NCI-H1930 (cell line): ENCODE measurements at regions not wholly inside any gene's neighbourhood (a gene's known extent, or its start where the extent isn't known, plus 50 kb on each side); places are given as distances from the start of the nearest gene placed in this dataset.
"Not testable (repeated sequence)": the region's sequence is repeated elsewhere in the genome, so short reads cannot be mapped to it uniquely, and the experiment has no call there.

Experiments used
- DNase-seq, 2 experiments: peaks; one replicate each; lab custom pipeline; 2025; lab: John Stamatoyannopoulos, UW

GRCh38 chr12:85425926-85426325 lies 145.9 kb downstream of the ALX1 start:
- DNase-seq = no peak

GRCh38 chr12:85433148-85433547 lies 153.1 kb downstream of the ALX1 start:
- DNase-seq = not testable (repeated sequence)

GRCh38 chr12:85440271-85440670 lies 160.3 kb downstream of the ALX1 start:
- DNase-seq = no peak

- no peak for DNase-seq
These were observed 161.0 kb downstream of the ALX1 start for GRCh38 chr12:85441025-85441424.

GRCh38 chr12:85441741-85442140 lies 161.7 kb downstream of the ALX1 start:
- no peak for DNase-seq

GRCh38 chr12:85445060-85445938 lies 165.3 kb downstream of the ALX1 start:
- DNase-seq = no peak

GRCh38 chr12:85448031-85448430 lies 168.0 kb downstream of the ALX1 start:
- DNase-seq = no peak

GRCh38 chr12:85448548-85449139 lies 168.6 kb downstream of the ALX1 start:
- DNase-seq = peak in 1 of 2 experiments; percentile 4

- DNase-seq = no peak
These were observed 177.0 kb downstream of the ALX1 start for GRCh38 chr12:85457016-85457415.

GRCh38 chr12:85461127-85461526 lies 181.1 kb downstream of the ALX1 start:
- DNase-seq = no peak

- no peak for DNase-seq
These were observed 182.9 kb downstream of the ALX1 start for GRCh38 chr12:85462888-85463287.

- DNase-seq = no peak
These were observed 186.9 kb downstream of the ALX1 start for GRCh38 chr12:85466890-85467289.

- DNase-seq = no peak
These were observed 188.5 kb downstream of the ALX1 start for GRCh38 chr12:85468356-85469157.

- not testable (repeated sequence) for DNase-seq
These were observed 189.4 kb downstream of the ALX1 start for GRCh38 chr12:85469158-85470086.

GRCh38 chr12:85475277-85475676 lies 195.3 kb downstream of the ALX1 start:
- not testable (repeated sequence) for DNase-seq

GRCh38 chr12:85476756-85477155 lies 196.7 kb downstream of the ALX1 start:
- no peak for DNase-seq

GRCh38 chr12:85484387-85484786 lies 204.4 kb downstream of the ALX1 start:
- DNase-seq = no peak

GRCh38 chr12:85489194-85489593 lies 209.2 kb downstream of the ALX1 start:
- DNase-seq = peak; percentile 47 to 76

GRCh38 chr12:85504164-85504563 lies 224.1 kb downstream of the ALX1 start:
- DNase-seq = no peak

- DNase-seq = no peak
These were observed 224.6 kb downstream of the ALX1 start for GRCh38 chr12:85504624-85505023.

- DNase-seq = no peak
These were observed 227.4 kb downstream of the ALX1 start for GRCh38 chr12:85507456-85507855.
